Activated CD4-positive, alpha-beta memory T cell treated with anti-CD3 and anti-CD28 coated beads, Interleukin-2, amount 10 ng/mL, durations not matched to agents 7 days and 5 days (primary cell): ENCODE measurements at regions not wholly inside any gene's neighbourhood (a gene's known extent, or its start where the extent isn't known, plus 50 kb on each side); places are given as distances from the start of the nearest gene placed in this dataset.
"Not testable (repeated sequence)": the region's sequence is repeated elsewhere in the genome, so short reads cannot be mapped to it uniquely, and the experiment has no call there.

Experiments
- CTCF ChIA-PET: fragments of 350-600 bp; sonication (Branson Sonifier 250); formaldehyde crosslinking; loops from one replicate; lab custom pipeline; 2021; ENCODE audit warnings: antibody characterized with exemption, inconsistent platforms; lab: Charles Lee
- POLR2A ChIA-PET: fragments of 350-600 bp; sonication (Branson Sonifier 250); formaldehyde crosslinking; loops from one replicate; lab custom pipeline; 2021; ENCODE audit warnings: antibody characterized with exemption; lab: Charles Lee
- DNase-seq: peaks from one replicate; pipeline ENCODE4 v3.0.0-alpha.2; 2020
- H3K27ac Mint-ChIP-seq: one replicate; pipeline ENCODE4 v1.8.0; 2021; ENCODE audit warnings: mild to moderate bottlenecking, mixed read lengths
- H3K27me3 Mint-ChIP-seq: one replicate; pipeline ENCODE4 v1.8.0; 2021; ENCODE audit warnings: mixed read lengths
- H3K36me3 Mint-ChIP-seq: one replicate; pipeline ENCODE4 v1.8.0; 2021; ENCODE audit warnings: low read depth, mixed read lengths
- H3K4me1 Mint-ChIP-seq: one replicate; pipeline ENCODE4 v1.8.0; 2021; ENCODE audit warnings: mixed read lengths
- H3K4me3 Mint-ChIP-seq: one replicate; pipeline ENCODE4 v1.8.0; 2021; ENCODE audit warnings: mild to moderate bottlenecking, mixed read lengths
- H3K9me3 Mint-ChIP-seq: one replicate; pipeline ENCODE4 v1.8.0; 2021; ENCODE audit warnings: mixed read lengths

GRCh38 chr4:79697444-79697843 is 289.4 kb upstream of the GK2 start:
- Mint-ChIP-seq H3K9me3 (no peaks in the 10 kb centered on the region), H3K36me3 (no peaks in the 10 kb centered on the region), H3K27ac (no peak overlapping the region), H3K4me1 (no peaks in the 10 kb centered on the region), H3K4me3 (no peak overlapping the region), H3K27me3 (peaks cover 11% of the 10 kb centered on the region)
- ChIA-PET CTCF (no interaction called here), POLR2A (no interaction called here)
- DNase-seq, result no peak

- POLR2A ChIA-PET, result not testable (repeated sequence)
Measured at GRCh38 chr4:79696534-79696933, 288.5 kb upstream of the GK2 start.

GRCh38 chr4:79695848-79696247 is 287.8 kb upstream of the GK2 start:
- ChIA-PET CTCF (no interaction called here), POLR2A (no interaction called here)
- Mint-ChIP-seq H3K4me1 (no peaks in the 10 kb centered on the region), H3K9me3 (no peaks in the 10 kb centered on the region), H3K27me3 (peaks cover 13% of the 10 kb centered on the region), H3K27ac (no peak overlapping the region), H3K36me3 (no peaks in the 10 kb centered on the region), H3K4me3 (no peak overlapping the region)
- DNase-seq, result no peak

More at GRCh38 chr4:79696534-79696933, 288.5 kb upstream of the GK2 start:
- H3K36me3 Mint-ChIP-seq, H3K4me3 Mint-ChIP-seq, CTCF ChIA-PET, H3K9me3 Mint-ChIP-seq, H3K4me1 Mint-ChIP-seq, H3K27ac Mint-ChIP-seq, DNase-seq: not testable (repeated sequence)
- H3K27me3 Mint-ChIP-seq, result peaks cover 13% of the 10 kb centered on the region

GRCh38 chr4:79689740-79690139 is 281.7 kb upstream of the GK2 start:
- no peaks in the 10 kb centered on the region for H3K36me3 Mint-ChIP-seq
- H3K27me3 Mint-ChIP-seq, result peaks cover 20% of the 10 kb centered on the region
- no peak overlapping the region for H3K27ac Mint-ChIP-seq
- DNase-seq, result no peak
- ChIA-PET POLR2A (no interaction called here), CTCF (no interaction called here)
- H3K9me3 Mint-ChIP-seq, result no peaks in the 10 kb centered on the region
- no peak overlapping the region for H3K4me3 Mint-ChIP-seq
- H3K4me1 Mint-ChIP-seq, result no peaks in the 10 kb centered on the region

- CTCF ChIA-PET, result no interaction called here
- no peak overlapping the region for H3K4me3 Mint-ChIP-seq
- no peaks in the 10 kb centered on the region for H3K9me3 Mint-ChIP-seq
- no peaks in the 10 kb centered on the region for H3K4me1 Mint-ChIP-seq
- peaks cover 15% of the 10 kb centered on the region for H3K27me3 Mint-ChIP-seq
- no peaks in the 10 kb centered on the region for H3K36me3 Mint-ChIP-seq
- H3K27ac Mint-ChIP-seq, result no peak overlapping the region
- DNase-seq, result no peak
- POLR2A ChIA-PET, result no interaction called here
Measured at GRCh38 chr4:79688691-79689090, 280.7 kb upstream of the GK2 start.

GRCh38 chr4:79687006-79687405 is 279.0 kb upstream of the GK2 start:
- Mint-ChIP-seq H3K27ac (no peak overlapping the region), H3K36me3 (no peaks in the 10 kb centered on the region), H3K9me3 (no peaks in the 10 kb centered on the region), H3K27me3 (peaks cover 10% of the 10 kb centered on the region), H3K4me1 (no peaks in the 10 kb centered on the region), H3K4me3 (no peak overlapping the region)
- CTCF ChIA-PET, result interaction anchor here (0.6 kb wide), 1 partner anchor 105 kb away, joined by 3 read pairs; no protein-coding TSS in a partner anchor
- no peak for DNase-seq
- POLR2A ChIA-PET, result no interaction called here

- no peak for DNase-seq
- no peaks in the 10 kb centered on the region for H3K36me3 Mint-ChIP-seq
- no peak overlapping the region for H3K27ac Mint-ChIP-seq
- H3K9me3 Mint-ChIP-seq, result no peaks in the 10 kb centered on the region
- no peak overlapping the region for H3K4me3 Mint-ChIP-seq
- peaks cover 10% of the 10 kb centered on the region for H3K27me3 Mint-ChIP-seq
- H3K4me1 Mint-ChIP-seq, result no peaks in the 10 kb centered on the region
- POLR2A ChIA-PET, result no interaction called here
- CTCF ChIA-PET, result no interaction called here
Measured at GRCh38 chr4:79685542-79685941, 277.5 kb upstream of the GK2 start.

- POLR2A ChIA-PET, result no interaction called here
Measured at GRCh38 chr4:79684516-79684915, 276.5 kb upstream of the GK2 start.

GRCh38 chr4:79682801-79683530 is 274.9 kb upstream of the GK2 start:
- peaks cover 6% of the 10 kb centered on the region for H3K4me1 Mint-ChIP-seq
- no peak overlapping the region for H3K27ac Mint-ChIP-seq
- H3K9me3 Mint-ChIP-seq, result no peaks in the 10 kb centered on the region
- no peak overlapping the region for H3K4me3 Mint-ChIP-seq
- peaks cover 8% of the 10 kb centered on the region for H3K27me3 Mint-ChIP-seq
- no peak for DNase-seq
- CTCF ChIA-PET, result no interaction called here
- POLR2A ChIA-PET, result no interaction called here
- no peaks in the 10 kb centered on the region for H3K36me3 Mint-ChIP-seq

More at GRCh38 chr4:79684516-79684915, 276.5 kb upstream of the GK2 start:
- CTCF ChIA-PET, result no interaction called here
- H3K36me3 Mint-ChIP-seq, result no peaks in the 10 kb centered on the region
- no peak overlapping the region for H3K4me3 Mint-ChIP-seq
- DNase-seq, result no peak
- H3K4me1 Mint-ChIP-seq, result no peaks in the 10 kb centered on the region
- no peaks in the 10 kb centered on the region for H3K9me3 Mint-ChIP-seq
- H3K27me3 Mint-ChIP-seq, result peaks cover 10% of the 10 kb centered on the region
- no peak overlapping the region for H3K27ac Mint-ChIP-seq

GRCh38 chr4:79682161-79682560 is 274.1 kb upstream of the GK2 start:
- DNase-seq, result no peak
- Mint-ChIP-seq H3K4me1 (peaks cover 6% of the 10 kb centered on the region), H3K27ac (no peak overlapping the region), H3K36me3 (no peaks in the 10 kb centered on the region), H3K4me3 (no peak overlapping the region), H3K9me3 (no peaks in the 10 kb centered on the region), H3K27me3 (peaks cover 6% of the 10 kb centered on the region)
- CTCF ChIA-PET, result no interaction called here
- POLR2A ChIA-PET, result no interaction called here

- ChIA-PET POLR2A (no interaction called here), CTCF (no interaction called here)
- Mint-ChIP-seq H3K27ac (no peak overlapping the region), H3K36me3 (no peaks in the 10 kb centered on the region), H3K4me1 (peaks cover 6% of the 10 kb centered on the region), H3K9me3 (no peaks in the 10 kb centered on the region), H3K27me3 (peaks cover under 1% of the 10 kb centered on the region), H3K4me3 (no peak overlapping the region)
- DNase-seq, result no peak
Measured at GRCh38 chr4:79679859-79680258, 271.8 kb upstream of the GK2 start.

GRCh38 chr4:79678472-79679202 is 270.6 kb upstream of the GK2 start:
- peaks cover 6% of the 10 kb centered on the region for H3K4me1 Mint-ChIP-seq
- CTCF ChIA-PET, result no interaction called here
- no peaks in the 10 kb centered on the region for H3K36me3 Mint-ChIP-seq
- no peak overlapping the region for H3K27ac Mint-ChIP-seq
- H3K9me3 Mint-ChIP-seq, result no peaks in the 10 kb centered on the region
- POLR2A ChIA-PET, result no interaction called here
- no peak overlapping the region for H3K4me3 Mint-ChIP-seq
- no peak for DNase-seq
- H3K27me3 Mint-ChIP-seq, result no peaks in the 10 kb centered on the region

- no peaks in the 10 kb centered on the region for H3K9me3 Mint-ChIP-seq
- no peak overlapping the region for H3K4me3 Mint-ChIP-seq
- no peak for DNase-seq
- no peaks in the 10 kb centered on the region for H3K36me3 Mint-ChIP-seq
- CTCF ChIA-PET, result no interaction called here
- H3K27me3 Mint-ChIP-seq, result no peaks in the 10 kb centered on the region
- peaks cover 6% of the 10 kb centered on the region for H3K4me1 Mint-ChIP-seq
- H3K27ac Mint-ChIP-seq, result no peak overlapping the region
- POLR2A ChIA-PET, result no interaction called here
Measured at GRCh38 chr4:79676705-79677104, 268.7 kb upstream of the GK2 start.

- DNase-seq, H3K4me3 Mint-ChIP-seq, H3K27me3 Mint-ChIP-seq, H3K36me3 Mint-ChIP-seq, CTCF ChIA-PET, H3K4me1 Mint-ChIP-seq, H3K9me3 Mint-ChIP-seq, POLR2A ChIA-PET, H3K27ac Mint-ChIP-seq: not testable (repeated sequence)
Measured at GRCh38 chr4:79674906-79675305, 266.9 kb upstream of the GK2 start.
